Mesendoderm (in vitro differentiated cells): ENCODE measurements at regions not wholly inside any gene's neighbourhood (a gene's known extent, or its start where the extent isn't known, plus 50 kb on each side); places are given as distances from the start of the nearest gene placed in this dataset.
"Not testable (repeated sequence)": the region's sequence is repeated elsewhere in the genome, so short reads cannot be mapped to it uniquely, and the experiment has no call there.

Experiments used
- DNase-seq: peaks from one replicate; pipeline ENCODE4 v3.0.0; 2013
- H2AK5ac ChIP-seq: 2 replicates; pipeline ENCODE4 v1.6.1; 2013; ENCODE audit warnings: low read length, inconsistent platforms
- H2BK120ac ChIP-seq: 2 replicates; pipeline ENCODE4 v1.6.1; 2013; ENCODE audit warnings: low read depth, mild to moderate bottlenecking, low read length, moderate library complexity, mixed read lengths
- H2BK15ac ChIP-seq: replicated peaks from 2 replicates; pipeline ENCODE4 v1.6.1; 2013; ENCODE audit warnings: low read depth, mild to moderate bottlenecking, moderate library complexity
- H2BK5ac ChIP-seq: 2 replicates; pipeline ENCODE4 v1.6.1; 2013; ENCODE audit warnings: low read length, inconsistent platforms
- H3K18ac ChIP-seq: 2 replicates; pipeline ENCODE4 v1.6.1; 2013; ENCODE audit warnings: mild to moderate bottlenecking, low read length, mixed read lengths
- H3K23ac ChIP-seq: one replicate; pipeline ENCODE4 v1.6.1; 2013; ENCODE audit warnings: low read length
- H3K27ac ChIP-seq: 2 replicates; pipeline ENCODE4 v1.5.1; 2013; ENCODE audit warnings: low read depth, mild to moderate bottlenecking, inconsistent platforms, low read length, moderate library complexity
- H3K27me3 ChIP-seq: 2 replicates; pipeline ENCODE4 v1.6.1; 2013; ENCODE audit warnings: low read length, control low read depth, mild to moderate bottlenecking, inconsistent platforms; ENCODE audit not compliant: insufficient read depth, poor library complexity
- H3K36me3 ChIP-seq: 2 replicates; pipeline ENCODE4 v1.6.1; 2013; ENCODE audit warnings: low read length, inconsistent platforms; ENCODE audit not compliant: control insufficient read depth, insufficient read depth
- H3K4ac ChIP-seq: one replicate; pipeline ENCODE4 v1.6.1; 2013; ENCODE audit warnings: low read depth, mild to moderate bottlenecking, low read length, moderate library complexity
- H3K4me1 ChIP-seq: 2 replicates; pipeline ENCODE4 v1.6.1; 2013; ENCODE audit warnings: low read depth, low read length, inconsistent platforms; ENCODE audit not compliant: control insufficient read depth
- H3K4me2 ChIP-seq: 2 replicates; pipeline ENCODE4 v1.6.1; 2013; ENCODE audit warnings: low read length
- H3K4me3 ChIP-seq: 2 replicates; pipeline ENCODE4 v1.5.1; 2013; ENCODE audit warnings: mild to moderate bottlenecking, low read length
- H3K56ac ChIP-seq: one replicate; pipeline ENCODE4 v1.6.1; 2013; ENCODE audit warnings: low read length
- H3K79me1 ChIP-seq: 2 replicates; pipeline ENCODE4 v1.6.1; 2013; ENCODE audit warnings: low read length, inconsistent platforms
- H3K79me2 ChIP-seq: 2 replicates; pipeline ENCODE4 v1.6.1; 2013; ENCODE audit warnings: mild to moderate bottlenecking, low read length; ENCODE audit not compliant: control insufficient read depth, insufficient read depth
- H3K9ac ChIP-seq: 2 replicates; pipeline ENCODE4 v1.6.1; 2013; ENCODE audit warnings: low read length, inconsistent platforms
- H4K5ac ChIP-seq: one replicate; pipeline ENCODE4 v1.6.1; 2013; ENCODE audit warnings: low read length
- H4K8ac ChIP-seq: one replicate; pipeline ENCODE4 v1.6.1; 2013; ENCODE audit warnings: low read depth, mild to moderate bottlenecking, control low read depth, low read length, moderate library complexity
- WGBS: extraction: QIAGEN DNeasy Blood & Tissue Kit; methylation state at CpG from one replicate; pipeline ENCODE4 v1.1.7; 2013; ENCODE audit warnings: low lambda C conversion rate, missing lambda C conversion rate; ENCODE audit not compliant: insufficient coverage; ENCODE audit errors: extremely low coverage; 5-methylcytosine and 5-hydroxymethylcytosine counted together

- not testable (repeated sequence) for H3K79me2 ChIP-seq, H3K36me3 ChIP-seq, H3K27ac ChIP-seq, H3K79me1 ChIP-seq, H3K4me2 ChIP-seq, H3K56ac ChIP-seq, DNase-seq, H4K5ac ChIP-seq, H2AK5ac ChIP-seq, H3K27me3 ChIP-seq, H2BK15ac ChIP-seq, H3K4ac ChIP-seq, H4K8ac ChIP-seq, H3K18ac ChIP-seq, H3K23ac ChIP-seq, H2BK120ac ChIP-seq, H3K4me3 ChIP-seq, H3K9ac ChIP-seq, H2BK5ac ChIP-seq, H3K4me1 ChIP-seq
- no CpG with 5 or more reads among the region's 23 CpGs for WGBS
These were observed 220.0 kb downstream of the KCNJ2 start for GRCh38 chr17:70389232-70389757.

- Histone ChIP-seq H2BK120ac (no peak overlapping the region), H3K4me1 (no peaks in the 10 kb centered on the region), H3K56ac (no peak overlapping the region), H4K5ac (no peak overlapping the region), H2AK5ac (no peak overlapping the region), H2BK5ac (no peak overlapping the region), H3K4me3 (no peak overlapping the region), H3K4ac (no peak overlapping the region), H3K27ac (no peak overlapping the region), H3K36me3 (no peaks in the 10 kb centered on the region), H3K23ac (no peak overlapping the region), H2BK15ac (no peak overlapping the region), H3K4me2 (no peak overlapping the region), H3K79me1 (no peaks in the 10 kb centered on the region), H3K27me3 (no peaks in the 10 kb centered on the region), H3K9ac (no peak overlapping the region), H3K79me2 (no peaks in the 10 kb centered on the region), H3K18ac (no peak overlapping the region), H4K8ac (no peak overlapping the region)
- DNase-seq, result no peak
- WGBS, result no CpG with 5 or more reads among the region's 4 CpGs
These were observed 220.7 kb downstream of the KCNJ2 start for GRCh38 chr17:70390049-70390448.

GRCh38 chr17:70394473-70395232 is 225.3 kb downstream of the KCNJ2 start:
- no peak overlapping the region for H4K8ac ChIP-seq
- H3K4me2 ChIP-seq, result no peak overlapping the region
- H2BK5ac ChIP-seq, result no peak overlapping the region
- no peak overlapping the region for H2BK120ac ChIP-seq
- no peaks in the 10 kb centered on the region for H3K4me1 ChIP-seq
- no peak overlapping the region for H3K56ac ChIP-seq
- WGBS, result no CpG with 5 or more reads among the region's 2 CpGs
- no peak overlapping the region for H2AK5ac ChIP-seq
- H3K79me1 ChIP-seq, result no peaks in the 10 kb centered on the region
- H3K18ac ChIP-seq, result no peak overlapping the region
- H4K5ac ChIP-seq, result no peak overlapping the region
- H3K9ac ChIP-seq, result no peak overlapping the region
- H2BK15ac ChIP-seq, result no peak overlapping the region
- no peaks in the 10 kb centered on the region for H3K36me3 ChIP-seq
- H3K4ac ChIP-seq, result no peak overlapping the region
- no peaks in the 10 kb centered on the region for H3K79me2 ChIP-seq
- H3K27ac ChIP-seq, result no peak overlapping the region
- H3K4me3 ChIP-seq, result no peak overlapping the region
- no peak for DNase-seq
- no peak overlapping the region for H3K23ac ChIP-seq
- H3K27me3 ChIP-seq, result no peaks in the 10 kb centered on the region

GRCh38 chr17:70405492-70406220 is 236.3 kb downstream of the KCNJ2 start:
- Histone ChIP-seq H2AK5ac (no peak overlapping the region), H2BK5ac (no peak overlapping the region), H3K36me3 (no peaks in the 10 kb centered on the region), H3K4ac (no peak overlapping the region), H3K4me3 (no peak overlapping the region), H3K4me1 (no peaks in the 10 kb centered on the region), H3K27ac (no peak overlapping the region), H3K79me1 (no peaks in the 10 kb centered on the region), H3K79me2 (no peaks in the 10 kb centered on the region), H3K4me2 (no peak overlapping the region), H4K5ac (no peak overlapping the region), H3K18ac (no peak overlapping the region), H2BK15ac (no peak overlapping the region), H2BK120ac (no peak overlapping the region), H3K56ac (no peak overlapping the region), H4K8ac (no peak overlapping the region), H3K9ac (no peak overlapping the region), H3K23ac (no peak overlapping the region), H3K27me3 (no peaks in the 10 kb centered on the region)
- no CpG with 5 or more reads among the region's 1 CpG for WGBS
- no peak for DNase-seq

GRCh38 chr17:70407506-70407905 is 238.2 kb downstream of the KCNJ2 start:
- no CpG with 5 or more reads among the region's 3 CpGs for WGBS
- H3K79me1 ChIP-seq, result no peaks in the 10 kb centered on the region
- no peak overlapping the region for H3K23ac ChIP-seq

More at GRCh38 chr17:70407506-70407905, 238.2 kb downstream of the KCNJ2 start:
- no peak overlapping the region for H3K4me3 ChIP-seq
- H3K36me3 ChIP-seq, result no peaks in the 10 kb centered on the region
- no peaks in the 10 kb centered on the region for H3K4me1 ChIP-seq
- no peak overlapping the region for H3K9ac ChIP-seq
- H2BK5ac ChIP-seq, result no peak overlapping the region
- no peak overlapping the region for H3K56ac ChIP-seq
- H4K8ac ChIP-seq, result no peak overlapping the region
- H4K5ac ChIP-seq, result no peak overlapping the region
- no peak overlapping the region for H3K27ac ChIP-seq
- no peaks in the 10 kb centered on the region for H3K27me3 ChIP-seq
- H3K4me2 ChIP-seq, result no peak overlapping the region
- no peak overlapping the region for H2BK120ac ChIP-seq
- H2BK15ac ChIP-seq, result no peak overlapping the region
- H3K79me2 ChIP-seq, result no peaks in the 10 kb centered on the region
- DNase-seq, result no peak
- H2AK5ac ChIP-seq, result no peak overlapping the region
- H3K18ac ChIP-seq, result no peak overlapping the region
- no peak overlapping the region for H3K4ac ChIP-seq
